HG02763 (cell line): ENCODE measurements at regions not wholly inside any gene's neighbourhood (a gene's known extent, or its start where the extent isn't known, plus 50 kb on each side); places are given as distances from the start of the nearest gene placed in this dataset.

Experiments
- ATAC-seq: cut with Tn5 transposase; IDR thresholded peaks from one replicate; pipeline ENCODE4 v1.9.1; 2021; ENCODE audit warnings: mild to moderate bottlenecking, moderate library complexity; ENCODE audit not compliant: unreplicated experiment

DNA sequence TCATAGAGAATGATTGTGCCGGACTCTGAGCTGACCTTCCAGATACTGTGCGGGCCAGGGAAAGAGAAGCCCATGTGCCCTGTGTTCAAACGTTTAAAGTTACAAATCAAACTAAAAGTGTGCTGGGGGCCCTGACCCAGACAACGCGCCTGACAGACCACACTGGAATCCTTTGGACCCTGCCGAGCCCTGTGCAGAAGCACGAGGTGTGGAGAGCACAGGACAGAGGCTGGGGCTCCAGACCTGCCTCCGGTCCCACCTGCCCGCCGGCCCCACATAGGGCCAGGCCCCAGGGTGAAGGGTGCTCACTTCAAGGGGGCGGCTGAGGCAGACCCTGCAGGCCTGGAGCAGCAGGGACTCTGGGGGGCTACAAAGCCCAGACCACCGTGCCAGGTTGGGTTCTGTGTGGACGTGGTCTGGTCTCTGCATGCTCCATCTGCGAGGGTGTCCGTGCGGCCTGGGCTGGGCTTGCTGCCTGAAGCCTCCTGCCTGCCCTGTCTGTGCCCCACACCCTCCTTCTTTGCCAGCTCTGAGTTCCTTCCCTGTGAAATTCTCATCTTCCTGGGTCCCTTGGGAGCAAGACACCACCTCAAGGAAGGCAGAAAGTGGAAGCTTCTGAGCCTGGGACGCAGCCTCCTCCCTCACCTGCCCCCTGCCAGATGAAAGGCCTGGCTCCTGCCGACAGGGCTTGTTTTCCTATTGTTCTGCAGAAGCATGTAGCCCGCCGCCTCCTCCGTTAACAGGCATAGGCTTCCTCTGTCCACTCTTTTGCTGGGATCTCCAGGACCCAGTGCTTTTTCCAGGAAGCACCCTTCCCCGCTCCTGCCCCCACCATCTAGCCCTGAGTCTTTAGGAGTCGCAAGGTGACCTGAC is 186.2 kb downstream of the ERMARD start:
- ATAC-seq: no peak

DNA sequence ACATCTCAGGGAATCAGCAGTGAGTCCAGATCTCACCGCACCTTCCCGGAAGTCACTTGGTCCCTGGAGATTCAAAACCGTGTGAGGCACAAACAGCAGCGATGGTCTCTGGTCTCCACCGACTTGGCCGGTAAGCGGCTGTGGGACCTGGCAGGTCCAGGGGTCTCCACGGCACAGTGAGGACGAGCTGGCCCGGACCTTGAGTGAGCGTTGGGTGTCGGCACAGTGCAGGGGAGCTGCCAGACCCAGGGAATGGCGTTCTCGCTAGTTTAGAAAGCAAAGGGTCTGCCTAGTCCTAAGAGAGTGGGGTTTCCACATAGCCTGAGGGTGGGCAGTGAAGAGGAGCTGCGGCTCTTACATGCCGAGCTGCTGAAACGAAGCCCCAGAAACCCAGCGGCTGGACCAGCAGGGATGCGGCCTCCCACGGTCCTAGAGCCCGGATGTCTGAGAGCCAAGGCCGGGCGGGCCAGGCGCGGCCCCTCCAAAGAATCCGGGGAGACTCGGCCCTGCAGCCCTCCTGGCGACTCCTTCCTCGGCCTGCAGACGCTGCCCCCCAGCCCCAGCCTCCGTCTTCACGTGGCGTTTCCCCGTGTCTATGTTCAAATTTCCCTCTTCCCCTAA is 185.0 kb downstream of the ERMARD start:
- no peak for ATAC-seq

DNA sequence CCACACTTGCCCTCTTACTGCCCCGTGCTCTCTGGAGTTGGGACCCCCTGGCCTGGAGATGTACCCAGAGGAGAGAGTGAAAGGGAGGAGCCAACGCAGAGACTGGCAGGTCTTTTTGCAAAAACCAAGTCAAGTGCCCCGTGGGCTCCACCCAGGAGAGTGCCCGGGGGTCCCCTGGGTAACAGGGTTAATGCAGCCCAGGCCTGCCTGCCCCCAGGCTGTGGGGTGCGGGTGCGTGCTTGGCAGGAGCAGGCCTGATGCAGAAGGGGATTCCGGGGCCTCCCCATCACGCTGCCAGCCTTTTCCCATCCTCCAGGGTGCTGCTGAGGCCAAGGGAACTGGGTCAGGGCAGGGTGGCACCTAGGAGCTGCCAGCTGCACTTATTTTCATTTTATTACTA is 184.4 kb downstream of the ERMARD start:
- no peak for ATAC-seq

DNA sequence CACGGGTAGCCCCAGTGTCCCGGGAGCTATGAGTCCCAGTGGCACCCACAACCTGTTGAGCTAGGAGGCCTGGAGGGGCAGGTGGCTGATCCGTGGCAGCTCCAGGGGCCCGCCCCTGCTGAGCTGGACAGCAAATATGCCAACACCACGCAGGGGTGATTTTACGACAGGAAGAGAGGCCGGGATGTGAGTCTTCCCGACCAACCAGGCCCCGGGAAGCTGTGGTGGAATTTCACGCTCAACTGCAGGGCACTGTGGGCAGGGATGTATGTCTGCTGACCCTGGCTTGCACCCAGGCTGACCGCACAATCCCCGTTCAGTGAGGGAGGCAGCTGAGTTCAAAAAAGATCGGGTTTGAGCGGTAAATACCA is 183.9 kb downstream of the ERMARD start:
- no peak for ATAC-seq

DNA sequence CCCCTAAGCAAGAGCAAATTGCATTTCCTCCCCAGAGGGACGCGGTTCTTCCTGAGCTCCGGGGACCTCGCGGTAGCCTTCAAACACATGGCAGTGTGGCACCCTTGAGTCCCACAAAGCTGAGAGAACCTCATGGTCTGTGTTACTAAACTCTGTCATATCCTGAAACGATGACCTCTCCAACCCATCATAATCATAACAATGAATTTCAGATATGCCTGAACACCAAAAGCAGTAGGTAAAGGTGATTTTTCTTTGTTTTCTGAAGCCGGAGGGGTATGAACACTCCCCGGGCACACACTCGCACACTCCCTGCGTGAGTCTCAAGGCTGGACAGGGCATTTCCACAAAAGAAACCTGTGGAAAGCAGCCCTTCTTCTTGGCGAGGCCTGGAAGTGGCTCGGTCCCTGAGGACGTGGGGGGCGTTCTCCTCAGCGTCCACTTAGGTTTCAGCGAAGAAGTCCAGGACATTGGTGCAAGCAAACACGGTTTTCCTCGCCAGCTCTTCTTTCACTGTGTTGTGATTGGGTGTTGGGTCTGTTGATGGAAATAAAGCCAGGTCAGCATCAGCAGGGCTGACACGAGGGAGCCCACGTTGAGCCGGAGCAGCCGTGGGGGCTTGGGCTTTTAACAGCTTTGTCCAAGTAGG is 183.4 kb downstream of the ERMARD start:
- ATAC-seq: no peak

DNA sequence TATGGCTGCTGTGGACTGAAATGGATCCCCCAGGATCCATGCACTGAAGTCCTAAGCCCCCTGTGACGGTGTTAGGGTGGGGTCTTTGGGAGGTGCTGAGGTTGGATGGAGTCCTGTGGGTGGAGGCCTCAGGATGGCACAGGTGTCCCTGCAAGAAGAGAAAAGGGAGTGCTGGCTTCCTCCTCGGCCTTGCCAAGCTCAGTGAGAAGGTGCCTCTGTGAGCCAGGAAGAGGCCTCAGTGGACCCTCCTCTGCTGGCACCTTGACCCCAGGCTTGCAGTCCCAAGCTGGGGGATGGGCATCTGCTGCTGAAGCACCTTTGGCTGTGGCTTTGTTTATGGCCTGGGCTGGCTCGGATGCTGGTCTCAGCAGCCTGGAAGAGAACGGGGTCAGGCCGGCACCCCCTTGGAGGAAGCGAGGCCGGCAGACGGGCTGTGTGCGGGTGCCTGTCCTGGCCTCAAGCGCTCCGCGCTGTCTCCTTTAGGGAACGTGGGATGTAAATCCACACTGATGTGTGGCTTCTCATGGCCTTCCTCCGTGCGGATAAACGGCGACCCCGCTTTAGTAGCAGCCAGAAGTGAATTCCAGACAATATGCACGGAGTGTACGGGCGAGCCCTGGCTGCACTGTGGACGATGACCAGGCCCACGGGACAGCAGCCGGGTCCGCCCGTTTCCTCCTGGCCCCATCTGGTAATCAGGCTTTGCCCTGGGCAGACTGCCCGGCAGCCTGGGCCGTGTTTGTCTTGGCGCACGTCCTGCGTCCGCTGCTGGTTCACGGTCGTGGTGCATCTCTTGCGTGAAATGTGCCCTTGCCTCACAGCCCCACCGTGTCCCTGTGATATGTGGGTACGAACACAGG is 182.6 kb downstream of the ERMARD start:
- no peak for ATAC-seq

DNA sequence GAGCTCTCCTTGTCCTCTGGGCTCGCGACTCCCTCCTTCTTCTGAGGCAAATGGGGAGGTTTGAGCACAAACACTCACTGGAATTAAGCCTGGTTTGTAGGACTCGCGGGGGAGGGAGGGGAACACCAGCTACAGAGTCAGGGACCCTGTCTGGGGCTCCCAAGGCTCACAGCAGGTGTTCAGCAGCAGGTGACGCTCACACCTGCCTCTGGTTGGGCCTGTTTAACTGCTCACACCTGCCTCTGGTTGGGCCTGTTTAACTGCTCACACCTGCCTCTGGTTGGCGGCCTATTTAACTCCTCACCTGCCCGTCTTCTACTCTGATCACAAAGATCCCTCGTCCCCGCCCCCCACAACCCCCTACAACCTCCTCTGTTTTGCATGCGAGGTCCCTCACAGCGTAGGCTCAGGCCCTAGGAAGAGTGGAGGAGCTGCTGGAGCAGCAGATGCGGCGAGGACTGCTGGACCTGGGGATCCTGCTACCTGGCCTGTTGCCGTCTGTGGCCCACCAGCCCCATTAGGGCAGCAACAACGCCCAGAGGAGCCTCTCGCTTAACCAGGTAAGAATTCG is 181.9 kb downstream of the ERMARD start:
- no peak for ATAC-seq

DNA sequence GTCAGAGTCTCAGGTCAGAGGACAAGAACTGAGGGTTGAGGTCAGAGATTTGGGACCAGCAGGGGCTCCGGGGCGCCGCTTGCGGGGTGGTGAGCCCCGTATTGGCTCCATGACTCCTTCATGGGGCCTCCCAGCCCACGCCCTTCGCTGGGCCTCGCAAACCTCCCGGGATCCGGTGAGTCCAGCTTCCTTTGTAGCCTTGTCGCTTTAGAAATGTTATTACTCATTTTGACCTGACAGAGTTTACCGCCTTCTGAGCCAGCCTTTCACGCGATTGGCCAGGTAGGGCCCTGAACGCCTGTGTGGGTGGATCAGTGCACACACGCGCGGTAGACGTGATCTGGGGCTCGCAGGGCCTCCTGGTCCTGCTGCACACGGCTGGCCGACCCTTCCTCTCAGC is 181.1 kb downstream of the ERMARD start:
- ATAC-seq: no peak

DNA sequence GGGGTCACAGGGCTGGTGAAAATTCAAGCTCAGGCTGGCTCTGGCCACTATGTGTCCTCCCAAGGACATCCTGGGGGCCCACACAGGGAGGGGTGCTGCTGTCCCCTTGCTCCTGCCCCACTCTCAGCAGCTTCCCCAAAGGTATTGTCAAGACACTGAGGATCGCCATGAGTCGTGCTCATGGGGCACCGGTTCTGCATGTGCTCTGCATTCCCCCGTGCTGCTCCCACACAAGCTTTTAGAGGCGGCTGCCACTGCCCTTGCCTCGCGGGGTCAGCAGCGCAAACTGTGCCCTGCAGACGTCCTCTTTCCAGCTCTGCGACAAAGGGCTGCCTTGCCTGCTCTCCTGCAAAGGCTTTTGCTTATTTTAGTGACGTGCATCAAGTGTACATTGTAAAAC is 179.8 kb downstream of the ERMARD start:
- ATAC-seq: no peak

DNA sequence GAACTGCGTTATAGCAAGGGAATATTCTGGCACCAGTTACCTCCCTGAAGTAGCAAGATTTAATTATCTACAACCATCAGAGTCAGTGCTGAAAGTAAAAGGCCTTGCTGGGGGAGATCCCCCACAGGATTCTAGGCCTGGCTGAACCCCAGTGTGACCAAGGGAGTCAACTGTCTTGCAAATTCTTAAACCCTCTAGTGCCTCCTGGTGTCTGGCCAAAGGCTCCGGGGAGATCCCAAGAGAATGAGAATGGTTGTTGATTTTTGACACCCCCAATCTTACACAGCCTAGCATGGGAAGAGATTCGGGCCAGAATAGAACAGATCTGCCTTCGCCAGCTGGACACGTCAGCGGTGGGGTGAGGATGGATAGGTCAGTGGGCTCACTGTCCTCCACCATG is 179.4 kb downstream of the ERMARD start:
- ATAC-seq: no peak

DNA sequence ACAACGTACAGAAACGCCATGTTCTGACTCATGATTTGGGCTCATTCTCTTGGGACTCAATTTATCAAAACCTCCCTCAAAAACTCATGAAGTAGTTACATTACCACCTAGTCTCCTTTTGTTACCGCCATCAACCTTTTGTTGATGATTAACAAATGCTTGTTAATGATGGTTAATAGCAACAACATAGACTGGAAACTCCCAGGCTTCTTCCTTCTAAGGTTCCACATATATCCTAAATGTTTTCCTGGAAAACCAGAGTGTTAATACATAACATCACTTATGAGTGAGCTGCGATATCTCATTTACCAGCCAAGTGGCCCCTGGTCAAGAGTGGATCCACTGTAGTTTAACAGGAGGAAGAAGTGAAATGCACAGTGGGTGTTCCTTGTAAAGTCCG is 176.3 kb downstream of the ERMARD start:
- no peak for ATAC-seq

DNA sequence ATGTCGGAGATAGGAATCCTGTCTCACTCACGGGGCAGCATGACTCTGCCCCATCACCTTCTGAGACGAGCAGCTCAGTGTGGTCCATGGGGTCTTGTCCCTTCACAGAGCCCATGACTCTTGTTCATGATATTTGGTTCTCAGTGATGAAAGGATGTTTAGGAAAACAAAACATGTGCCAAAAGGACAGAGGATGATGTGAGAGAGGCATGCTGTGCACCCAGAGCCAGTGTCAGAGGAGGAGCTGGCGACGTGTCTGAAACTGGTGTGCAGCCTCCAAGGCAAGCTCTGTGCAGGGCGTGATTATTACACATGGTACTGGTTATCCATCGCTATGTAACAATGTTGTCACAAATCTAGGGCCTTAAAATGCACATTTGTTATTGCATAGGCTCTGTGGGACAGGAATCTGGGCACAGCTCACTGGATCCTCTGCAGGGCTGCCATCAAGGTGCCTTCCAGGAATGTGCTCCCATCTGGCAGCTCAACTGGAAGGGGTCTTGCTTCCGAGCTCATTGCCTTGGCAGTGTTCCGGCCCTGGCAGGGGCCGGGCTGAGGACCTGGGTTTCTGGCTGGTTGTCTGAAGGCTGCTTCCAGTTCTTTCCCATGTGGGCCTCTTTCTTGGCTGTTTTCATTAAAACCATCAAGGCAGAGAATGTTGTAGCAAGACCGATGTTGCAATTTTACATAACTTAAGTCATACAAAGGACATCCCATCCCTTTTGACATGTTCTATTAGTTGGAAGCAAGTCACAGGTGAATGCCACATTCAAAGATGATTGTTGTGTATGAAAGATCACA is 175.4 kb downstream of the ERMARD start:
- ATAC-seq: no peak

DNA sequence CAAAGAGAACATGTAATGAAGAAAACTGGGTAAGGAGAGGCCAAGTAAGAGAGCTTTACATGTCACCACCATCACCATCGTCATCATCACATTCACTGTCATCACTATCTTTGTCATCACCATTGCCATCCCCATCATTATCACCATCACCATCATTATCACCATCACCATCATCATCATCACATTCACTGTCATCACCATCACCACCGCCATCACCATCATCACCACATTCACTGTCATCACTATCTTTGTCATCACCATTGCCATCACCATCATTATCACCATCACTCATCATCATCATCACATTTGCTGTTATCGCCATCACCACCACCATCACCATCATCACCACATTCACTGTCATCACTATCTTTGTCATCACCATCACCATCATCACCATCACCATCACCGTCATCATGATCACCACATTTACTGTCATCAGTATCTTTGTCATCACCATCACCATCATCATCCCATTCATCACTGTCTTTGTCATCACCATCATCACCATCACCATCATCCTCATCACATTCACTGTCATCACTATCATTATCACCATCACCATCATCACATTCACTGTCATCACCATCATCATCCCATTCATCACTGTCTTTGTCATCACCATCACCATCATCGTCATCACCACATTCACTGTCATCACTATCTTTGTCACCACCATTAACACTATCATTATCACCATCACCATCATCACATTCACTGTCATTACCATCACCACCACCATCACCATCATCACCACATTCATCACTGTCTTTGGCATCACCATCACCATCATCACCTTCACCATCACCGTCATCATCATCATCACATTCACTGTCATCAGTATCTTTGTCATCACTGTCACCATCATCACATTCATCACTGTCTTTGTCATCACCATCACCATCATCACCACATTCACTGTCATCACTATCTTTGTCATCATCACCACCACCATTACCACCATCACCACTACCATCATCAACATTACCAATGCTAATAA is 172.3 kb downstream of the ERMARD start:
- ATAC-seq: no peak

DNA sequence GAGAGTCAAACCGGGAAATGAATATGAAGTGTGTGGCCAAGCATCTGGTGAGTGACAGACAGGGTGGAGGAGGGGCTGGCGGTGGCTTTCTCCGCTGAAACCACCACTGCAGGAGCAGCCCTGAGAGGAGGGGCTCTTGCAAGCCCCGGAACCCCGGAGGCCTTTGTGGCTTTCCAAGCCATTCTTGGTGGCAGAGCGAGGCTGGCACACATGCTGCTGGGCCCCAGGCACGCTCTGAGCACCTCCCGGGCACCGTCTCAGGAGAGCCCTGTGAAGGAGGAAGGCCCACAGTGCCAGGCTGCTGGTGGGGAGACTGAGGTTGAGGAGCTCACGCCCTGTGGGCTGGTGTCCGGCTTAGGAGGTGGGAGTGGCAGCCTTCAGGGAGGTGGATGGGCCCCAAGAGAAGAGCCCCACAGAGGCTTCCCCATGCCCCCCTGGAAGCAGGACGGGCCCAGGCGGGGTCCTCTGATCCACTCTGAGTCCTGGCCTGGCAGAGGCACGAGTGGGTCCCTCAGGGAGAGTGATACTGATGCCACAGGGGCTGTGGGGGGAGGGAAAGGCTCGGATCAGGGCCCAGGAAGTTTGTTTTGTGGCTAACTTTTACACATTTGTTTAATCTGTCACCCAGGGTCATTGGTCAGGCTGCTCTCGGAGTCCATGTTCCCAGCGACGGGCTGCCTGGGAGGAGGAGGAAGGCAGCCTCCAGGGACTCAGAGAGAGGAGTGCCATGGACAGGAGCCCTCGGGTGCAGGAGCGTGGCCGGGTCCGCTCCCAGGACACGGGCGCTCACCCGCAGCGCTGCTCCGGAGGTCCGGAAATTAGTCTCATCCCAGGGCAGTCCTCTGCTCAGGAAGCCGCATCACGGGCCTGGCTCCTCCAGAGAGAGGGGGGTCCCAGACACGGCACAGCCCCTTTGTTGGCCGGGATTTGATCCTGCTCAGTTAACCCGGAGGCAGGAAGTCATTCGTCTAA is 170.7 kb downstream of the ERMARD start:
- no peak for ATAC-seq

DNA sequence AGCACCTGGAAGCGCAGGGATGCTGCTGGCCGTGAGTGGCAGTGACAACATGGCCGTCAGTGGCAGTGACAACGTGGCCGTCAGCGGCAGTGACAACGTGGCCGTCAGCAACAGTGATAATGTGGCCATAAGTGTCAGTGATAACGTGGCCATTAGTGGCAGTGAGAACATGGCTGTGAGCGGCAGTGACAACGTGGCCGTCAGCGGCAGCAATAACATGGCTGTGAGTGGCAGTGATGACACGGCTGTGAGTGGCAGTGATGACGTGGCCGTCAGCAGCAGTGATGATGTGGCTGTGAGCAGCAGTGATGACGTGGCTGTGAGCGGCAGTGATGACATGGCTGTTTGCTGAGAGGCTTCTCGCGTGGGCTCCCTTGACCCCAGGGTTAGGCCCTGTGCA is 169.8 kb downstream of the ERMARD start:
- no peak for ATAC-seq

DNA sequence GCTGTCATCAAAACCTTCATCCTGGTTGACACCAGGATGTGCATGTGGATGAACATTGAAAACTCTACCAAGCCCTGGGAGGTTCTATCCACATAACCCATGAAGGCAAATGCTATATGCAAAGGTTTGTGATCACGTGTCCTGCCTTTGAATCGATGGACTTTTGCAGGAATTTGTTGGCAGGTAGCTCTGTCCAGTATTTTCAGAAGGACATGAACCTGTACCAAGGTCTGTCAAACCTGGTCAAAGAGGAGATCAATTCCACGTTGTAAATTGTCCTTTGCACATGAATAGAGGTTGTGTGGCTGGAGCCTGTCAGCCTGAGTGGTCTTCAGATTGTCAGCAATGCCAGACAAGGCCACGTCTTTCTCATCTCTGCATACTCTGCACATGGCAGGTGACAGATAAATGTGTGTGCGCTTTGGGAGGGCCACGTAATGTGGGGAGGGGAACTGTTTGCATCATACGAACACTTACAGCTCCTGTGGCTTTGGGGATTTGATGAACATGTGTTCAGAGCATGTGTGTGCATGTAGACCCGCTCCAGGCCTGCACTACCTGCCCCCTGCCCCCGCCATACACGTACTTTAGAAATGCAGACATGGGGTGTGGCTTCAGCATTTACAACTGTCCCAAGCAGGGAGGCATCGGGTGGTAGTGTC is 169.1 kb downstream of the ERMARD start:
- no peak for ATAC-seq

DNA sequence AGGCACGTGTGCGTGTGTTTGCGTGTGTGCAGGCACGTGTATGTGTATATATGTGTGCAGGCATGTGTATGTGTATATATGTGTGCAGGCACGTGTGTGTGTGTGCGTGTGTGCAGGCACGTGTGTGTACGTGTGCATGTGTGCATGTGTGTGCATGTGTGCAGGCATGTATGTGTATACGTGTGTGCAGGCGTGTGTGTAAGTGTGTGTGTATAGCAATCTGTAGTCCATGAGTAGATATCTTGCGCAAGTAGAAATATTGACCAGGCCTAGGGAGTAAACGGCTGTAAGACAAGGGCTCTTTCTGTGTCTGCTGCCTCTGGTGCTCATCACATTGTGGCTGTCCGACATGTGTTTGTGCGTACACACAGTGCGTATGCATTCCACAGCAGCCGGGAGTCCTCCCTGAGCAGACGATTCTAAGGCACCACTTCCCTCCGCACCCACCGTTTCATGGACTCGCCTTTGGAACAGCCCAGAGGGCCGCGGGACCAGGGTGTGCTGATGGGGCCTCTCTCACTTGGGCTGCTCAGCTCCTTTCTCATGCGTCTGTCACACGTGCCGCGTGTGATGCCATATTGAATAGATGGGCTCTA is 167.6 kb downstream of the ERMARD start:
- ATAC-seq: no peak
